ENCODE measurements at regions not wholly inside any gene's neighbourhood (a gene's known extent, or its start where the extent isn't known, plus 50 kb on each side); places are given as distances from the start of the nearest gene placed in this dataset.

GRCh38 chr14:73770977-73771847 is 57.0 kb upstream of the PNMA1 start:
- intact Hi-C loops (cut with DNase I), result no loop called here
- peaks cover 55 to 65% of the 10 kb centered on the region in 2 donors for H3K4me1 ChIP-seq
- no peaks in the 10 kb centered on the region for H3K9me3 ChIP-seq
- H3K36me3 ChIP-seq, result no peaks in the 10 kb centered on the region
- WGBS, 2 donors, result 63 to 69% methylated on average over 17 to 18 of the region's 18 CpGs
- no peak overlapping the region for H3K4me3 ChIP-seq (replicated peaks in 1 of 3)
- no peaks in the 10 kb centered on the region for H3K27me3 ChIP-seq
- peak overlapping the region; percentile 70 to 75 (median 72) for H3K27ac ChIP-seq
- DNase-seq, result peak; percentile 66 to 68
- TF ChIP-seq POLR2A (IDR thresholded peaks at IDR 0.05) (no peak), CTCF (IDR thresholded peaks at IDR 0.05) (no peak)

- Histone ChIP-seq H3K4me3 (replicated peaks in 1 of 3) (no peak overlapping the region), H3K9me3 (no peaks in the 10 kb centered on the region), H3K36me3 (no peaks in the 10 kb centered on the region), H3K4me1 (peaks cover 65 to 66% of the 10 kb centered on the region in 2 donors), H3K27ac (peak overlapping the region in 1 of 3 donors; percentile 65), H3K27me3 (no peaks in the 10 kb centered on the region)
- 83 to 98% methylated on average over 4 of the region's 4 CpGs for WGBS, 2 donors
- intact Hi-C loops (cut with DNase I), result no loop called here
- DNase-seq, result no peak
- TF ChIP-seq POLR2A (IDR thresholded peaks at IDR 0.05) (no peak), CTCF (IDR thresholded peaks at IDR 0.05) (no peak)
Measured at GRCh38 chr14:73768107-73768506, 53.9 kb upstream of the PNMA1 start.

DNA sequence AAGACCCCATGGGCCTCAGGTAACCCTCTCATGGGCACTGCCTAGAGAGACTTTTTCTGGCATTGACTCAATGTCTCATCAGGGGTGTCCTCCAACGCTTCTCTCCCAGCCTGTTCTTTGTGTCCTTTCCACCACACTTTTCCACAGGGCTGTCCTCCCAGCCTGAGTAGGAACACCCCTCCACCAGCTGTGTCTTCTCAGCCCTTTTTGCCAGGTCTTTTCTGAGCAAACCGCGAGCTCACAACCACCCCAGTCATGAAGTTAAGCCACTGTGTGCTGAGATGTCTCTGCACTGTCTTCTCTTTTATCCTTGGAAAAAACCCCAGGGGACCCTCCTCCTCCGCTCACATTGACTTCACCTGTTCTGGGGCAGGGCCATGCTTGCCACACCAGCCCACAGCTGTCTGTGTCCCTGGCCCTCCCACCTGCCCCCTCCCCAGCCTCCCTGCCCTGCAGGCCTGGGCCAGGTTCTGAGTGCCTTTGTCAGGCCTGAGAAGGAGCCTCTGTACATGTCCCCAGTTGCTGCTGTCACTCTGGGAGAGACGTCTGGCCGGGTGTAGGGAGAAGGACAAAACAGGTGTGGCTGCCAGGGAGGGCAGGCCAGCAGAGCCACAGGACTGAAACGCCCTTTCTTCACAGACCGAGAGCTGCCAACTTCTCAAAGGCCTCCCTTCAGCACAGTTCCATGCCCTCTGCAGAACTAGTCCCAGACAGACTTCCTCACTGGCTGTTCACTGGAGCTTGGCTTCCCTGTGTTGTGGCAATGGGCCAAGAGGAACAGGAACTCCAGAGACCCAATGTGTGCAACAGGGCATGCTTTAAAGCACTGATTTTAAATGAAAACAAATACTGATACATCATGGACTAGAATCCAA is 50.5 kb upstream of the PNMA1 start:
- H3K27ac ChIP-seq, result peak overlapping the region; percentile 80 to 99 (median 97)
- intact Hi-C loops (cut with DNase I), result no loop called here
- no peaks in the 10 kb centered on the region for H3K27me3 ChIP-seq
- no peaks in the 10 kb centered on the region for H3K36me3 ChIP-seq
- no peaks in the 10 kb centered on the region for H3K9me3 ChIP-seq
- WGBS, 2 donors, result 36 to 44% methylated on average over 7 to 8 of the region's 8 CpGs
- H3K4me3 ChIP-seq (replicated peaks in 1 of 3), result no peak overlapping the region
- DNase-seq, result peak; percentile 88 to 92
- H3K4me1 ChIP-seq, result peaks cover 69% of the 10 kb centered on the region in 2 donors
- peak in 1 of 2 donors; percentile 48 for TF ChIP-seq POLR2A (IDR thresholded peaks at IDR 0.05)
- no peak for TF ChIP-seq CTCF (IDR thresholded peaks at IDR 0.05)

Measured in thyroid gland (tissue), 4 donors.